KMS-11 (cell line): ENCODE measurements at regions not wholly inside any gene's neighbourhood (a gene's known extent, or its start where the extent isn't known, plus 50 kb on each side); places are given as distances from the start of the nearest gene placed in this dataset.

ENCODE experiments used
- H2AFZ ChIP-seq: fragments of 200-600 bp; sonication (generic); 2 replicates; pipeline ENCODE4 v1.6.1; 2016; ENCODE audit warnings: antibody characterized with exemption, mixed run types, low read depth
- H3K27ac ChIP-seq: fragments of 200-600 bp; sonication (generic); 2 replicates; pipeline ENCODE4 v1.6.1; 2016; ENCODE audit warnings: mild to moderate bottlenecking, mixed run types
- H3K27me3 ChIP-seq: fragments of 200-600 bp; sonication (generic); 2 replicates; pipeline ENCODE4 v1.6.1; 2017; ENCODE audit warnings: mild to moderate bottlenecking, low read depth, mixed run types, moderate library complexity; ENCODE audit not compliant: insufficient read depth
- H3K36me3 ChIP-seq: fragments of 200-600 bp; sonication (generic); 2 replicates; pipeline ENCODE4 v1.6.1; 2017; ENCODE audit warnings: mild to moderate bottlenecking, mixed run types; ENCODE audit not compliant: insufficient read depth
- H3K4me1 ChIP-seq: fragments of 200-600 bp; sonication (generic); 2 replicates; pipeline ENCODE4 v1.6.1; 2016; ENCODE audit warnings: mild to moderate bottlenecking, low read depth, mixed run types; ENCODE audit not compliant: poor library complexity, severe bottlenecking
- H3K4me2 ChIP-seq: fragments of 200-600 bp; sonication (generic); 2 replicates; pipeline ENCODE4 v1.7.0; 2016; ENCODE audit warnings: mild to moderate bottlenecking, mixed run types
- H3K4me3 ChIP-seq: fragments of 200-600 bp; sonication (generic); IDR thresholded peaks from 2 replicates; pipeline ENCODE4 v1.6.1; 2017; ENCODE audit warnings: low read depth, low read length, mixed read lengths; ENCODE audit not compliant: insufficient read depth
- H3K79me2 ChIP-seq: fragments of 200-600 bp; sonication (generic); 2 replicates; pipeline ENCODE4 v1.6.1; 2016; ENCODE audit warnings: low read depth, mixed run types; ENCODE audit not compliant: insufficient read depth
- H3K9ac ChIP-seq: fragments of 200-600 bp; sonication (generic); 2 replicates; pipeline ENCODE4 v1.6.1; 2016; ENCODE audit warnings: mild to moderate bottlenecking, mixed run types
- H4K20me1 ChIP-seq: fragments of 200-600 bp; sonication (generic); 2 replicates; pipeline ENCODE4 v1.6.1; 2016; ENCODE audit warnings: mild to moderate bottlenecking, mixed run types; ENCODE audit not compliant: insufficient read depth
- CTCF ChIP-seq: fragments of 200-600 bp; sonication (generic); conservative IDR thresholded peaks from 2 replicates; pipeline ENCODE4 v1.6.1; 2017; ENCODE audit warnings: low read depth, mild to moderate bottlenecking, antibody characterized with exemption, low read length, moderate library complexity, mixed read lengths

- no peaks in the 10 kb centered on the region for H3K36me3 ChIP-seq
- H4K20me1 ChIP-seq: no peaks in the 10 kb centered on the region
- TF ChIP-seq CTCF: no peak
- H3K27ac ChIP-seq: no peak overlapping the region
- H3K9ac ChIP-seq: no peak overlapping the region
- no peak overlapping the region for H3K4me2 ChIP-seq
- no peak overlapping the region for H3K4me3 ChIP-seq
- H3K4me1 ChIP-seq: no peaks in the 10 kb centered on the region
- no peaks in the 10 kb centered on the region for H3K27me3 ChIP-seq
- no peak overlapping the region for H2AFZ ChIP-seq
- H3K79me2 ChIP-seq: no peaks in the 10 kb centered on the region
Measured at GRCh38 chr5:39697881-39698280, 273.1 kb upstream of the DAB2 start.

GRCh38 chr5:39696672-39697398 is 272.1 kb upstream of the DAB2 start:
- Histone ChIP-seq H3K9ac (no peak overlapping the region), H3K4me1 (no peaks in the 10 kb centered on the region), H3K36me3 (no peaks in the 10 kb centered on the region), H3K79me2 (no peaks in the 10 kb centered on the region), H3K27ac (no peak overlapping the region), H2AFZ (no peak overlapping the region), H3K4me3 (no peak overlapping the region), H4K20me1 (no peaks in the 10 kb centered on the region), H3K4me2 (no peak overlapping the region), H3K27me3 (no peaks in the 10 kb centered on the region)
- TF ChIP-seq CTCF: no peak

GRCh38 chr5:39691993-39692392 is 267.2 kb upstream of the DAB2 start:
- Histone ChIP-seq H3K79me2 (no peaks in the 10 kb centered on the region), H2AFZ (no peak overlapping the region), H3K9ac (no peak overlapping the region), H3K27me3 (no peaks in the 10 kb centered on the region), H3K36me3 (no peaks in the 10 kb centered on the region), H3K4me3 (no peak overlapping the region), H4K20me1 (no peaks in the 10 kb centered on the region), H3K4me2 (no peak overlapping the region), H3K27ac (no peak overlapping the region), H3K4me1 (no peaks in the 10 kb centered on the region)
- no peak for TF ChIP-seq CTCF

GRCh38 chr5:39691136-39691535 is 266.4 kb upstream of the DAB2 start:
- Histone ChIP-seq H3K27ac (no peak overlapping the region), H3K27me3 (no peaks in the 10 kb centered on the region), H3K4me1 (no peaks in the 10 kb centered on the region), H3K36me3 (no peaks in the 10 kb centered on the region), H4K20me1 (no peaks in the 10 kb centered on the region), H3K79me2 (no peaks in the 10 kb centered on the region), H3K4me2 (no peak overlapping the region), H3K4me3 (no peak overlapping the region), H2AFZ (no peak overlapping the region), H3K9ac (no peak overlapping the region)
- TF ChIP-seq CTCF: no peak
